Common myeloid progenitor, CD34-positive (primary cell): ENCODE measurements at regions not wholly inside any gene's neighbourhood (a gene's known extent, or its start where the extent isn't known, plus 50 kb on each side); places are given as distances from the start of the nearest gene placed in this dataset.
A peak's percentile ranks its signal among the peaks of the same experiment; 100 is the strongest.

ENCODE experiments used
- CTCF ChIA-PET: fragments of 350-600 bp; sonication (Branson Sonifier 250); formaldehyde crosslinking; loops from one replicate; lab custom pipeline; 2021; ENCODE audit warnings: antibody characterized with exemption; lab: Charles Lee
- POLR2A ChIA-PET: fragments of 350-600 bp; sonication (Branson Sonifier 250); formaldehyde crosslinking; loops from one replicate; lab custom pipeline; 2021; ENCODE audit warnings: antibody characterized with exemption; lab: Charles Lee
- DNase-seq, 3 donors: peaks; one replicate each; pipeline versions ENCODE4 v3.0.0 to v3.0.0-alpha.2; 2013
- H3K27ac ChIP-seq, 2 experiments: 1 replicate in 1 of 2; 2 replicates in 1 of 2; pipeline ENCODE4 v1.7.0; 2013; ENCODE audit warnings: inconsistent platforms in 2 of 2, low read length in 2 of 2, mild to moderate bottlenecking in 2 of 2, low read depth in 1 of 2, moderate library complexity in 1 of 2; ENCODE audit not compliant: severe bottlenecking in 2 of 2, insufficient read depth in 1 of 2, poor library complexity in 1 of 2
- H3K27me3 ChIP-seq, 5 experiments: replicated peaks in 2 of 5; 1 replicate in 3 of 5; 2 replicates in 2 of 5; pipeline versions ENCODE4 v1.6.1 to v1.7.0; 2013; ENCODE audit warnings: low read length in 4 of 5, mild to moderate bottlenecking in 2 of 5, moderate library complexity in 2 of 5, inconsistent platforms in 1 of 5; ENCODE audit not compliant: insufficient read depth in 5 of 5, control insufficient read depth in 4 of 5
- H3K36me3 ChIP-seq, 4 experiments: 1 replicate in 2 of 4; 2 replicates in 2 of 4; pipeline versions ENCODE4 v1.6.1 to v1.7.0; 2013; ENCODE audit warnings: low read length in 3 of 4, control low read depth in 1 of 4, mild to moderate bottlenecking in 1 of 4; ENCODE audit not compliant: control insufficient read depth in 4 of 4, insufficient read depth in 4 of 4
- H3K4me1 ChIP-seq, 4 experiments: 1 replicate in 3 of 4; 2 replicates in 1 of 4; pipeline versions ENCODE4 v1.6.1 to v1.7.1; 2013; ENCODE audit warnings: low read length in 3 of 4, mild to moderate bottlenecking in 3 of 4, control low read depth in 1 of 4, inconsistent platforms in 1 of 4, moderate library complexity in 1 of 4; ENCODE audit not compliant: control insufficient read depth in 4 of 4, insufficient read depth in 4 of 4; ENCODE audit errors: control extremely low read depth in 1 of 4
- H3K4me3 ChIP-seq, 7 experiments: 1 replicate in 4 of 7; 2 replicates in 3 of 7; pipeline versions ENCODE4 v1.5.1 to v1.7.0; 2013; ENCODE audit warnings: mild to moderate bottlenecking in 7 of 7, low read length in 6 of 7, moderate library complexity in 6 of 7, inconsistent platforms in 2 of 7, low read depth in 2 of 7, control low read depth in 1 of 7; ENCODE audit not compliant: insufficient read depth in 4 of 7, control insufficient read depth in 1 of 7; ENCODE audit errors: extremely low read depth in 1 of 7
- H3K9me3 ChIP-seq, 5 experiments: 1 replicate in 4 of 5; 2 replicates in 1 of 5; pipeline versions ENCODE4 v1.6.1 to v1.7.1; 2013; ENCODE audit warnings: low read length in 4 of 5, mild to moderate bottlenecking in 2 of 5, inconsistent platforms in 1 of 5, low read depth in 1 of 5, moderate library complexity in 1 of 5; ENCODE audit not compliant: control insufficient read depth in 4 of 5, insufficient read depth in 2 of 5; ENCODE audit errors: control extremely low read depth in 1 of 5
- WGBS: methylation state at CpG from one replicate; pipeline ENCODE4 v1.1.5; 2013; ENCODE audit not compliant: insufficient coverage; 5-methylcytosine and 5-hydroxymethylcytosine counted together

DNA sequence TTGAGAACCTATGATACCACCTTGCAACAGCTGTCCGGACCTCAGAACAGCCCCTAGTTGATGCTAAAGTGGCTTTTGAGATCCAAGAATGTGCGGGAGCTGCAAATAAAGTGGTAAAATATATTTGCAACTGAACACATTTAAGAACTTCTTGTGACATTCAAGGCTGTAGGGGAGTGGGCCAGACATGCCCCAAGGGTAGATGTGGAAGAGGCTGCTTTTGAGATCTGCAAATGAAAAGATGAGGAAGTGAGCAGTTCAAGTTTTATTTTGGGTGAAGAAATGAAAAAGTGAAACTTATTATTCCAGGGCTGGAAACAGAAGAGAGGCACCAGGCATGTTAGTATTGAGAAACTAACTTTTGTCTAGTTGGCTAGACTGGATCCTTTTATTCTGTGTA is 359.5 kb upstream of the PLXNA2 start:
- DNase-seq, result no peak
- ChIA-PET POLR2A (no interaction called here), CTCF (interaction anchor here (1.6 kb wide), 1 partner anchor 11 kb away, joined by 3 read pairs; no protein-coding TSS in a partner anchor)
- Histone ChIP-seq H3K27me3 (no peaks in the 10 kb centered on the region), H3K9me3 (no peaks in the 10 kb centered on the region), H3K27ac (no peak overlapping the region), H3K4me3 (no peak overlapping the region), H3K4me1 (no peaks in the 10 kb centered on the region), H3K36me3 (no peaks in the 10 kb centered on the region)
- WGBS, result 80% methylated on average over 1 of the region's 2 CpGs

DNA sequence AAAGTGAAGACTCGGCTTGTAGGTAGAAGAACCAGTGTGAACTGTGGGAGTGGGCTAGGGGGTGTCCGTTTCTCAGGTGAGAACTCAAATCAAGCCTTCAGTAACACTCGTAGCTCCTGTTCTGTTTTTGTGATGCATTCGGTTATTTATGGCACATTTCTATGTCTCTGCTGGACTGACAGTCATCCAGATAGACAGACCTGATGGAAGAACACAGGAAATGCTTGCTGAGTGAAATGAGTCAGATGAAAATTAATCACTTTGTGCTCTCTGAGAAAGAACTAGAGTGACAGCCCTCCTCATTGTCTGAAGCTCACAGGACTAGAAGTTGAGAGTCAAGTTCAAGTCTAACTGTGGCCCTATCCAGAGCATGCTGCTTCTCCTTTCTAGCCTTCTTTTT is 360.1 kb upstream of the PLXNA2 start:
- ChIA-PET CTCF (interaction anchor here (1.6 kb wide), 1 partner anchor 11 kb away, joined by 3 read pairs; no protein-coding TSS in a partner anchor), POLR2A (interaction anchor here (0.6 kb wide), 1 partner anchor 11 kb away, joined by 3 read pairs; no protein-coding TSS in a partner anchor)
- H3K36me3 ChIP-seq, result no peaks in the 10 kb centered on the region
- DNase-seq, result peak in 1 of 3 donors; percentile 10
- no peak overlapping the region for H3K4me3 ChIP-seq
- 100% methylated on average over 2 of the region's 4 CpGs for WGBS
- no peak overlapping the region for H3K27ac ChIP-seq
- H3K27me3 ChIP-seq, result no peaks in the 10 kb centered on the region
- H3K4me1 ChIP-seq, result no peaks in the 10 kb centered on the region
- no peaks in the 10 kb centered on the region for H3K9me3 ChIP-seq

DNA sequence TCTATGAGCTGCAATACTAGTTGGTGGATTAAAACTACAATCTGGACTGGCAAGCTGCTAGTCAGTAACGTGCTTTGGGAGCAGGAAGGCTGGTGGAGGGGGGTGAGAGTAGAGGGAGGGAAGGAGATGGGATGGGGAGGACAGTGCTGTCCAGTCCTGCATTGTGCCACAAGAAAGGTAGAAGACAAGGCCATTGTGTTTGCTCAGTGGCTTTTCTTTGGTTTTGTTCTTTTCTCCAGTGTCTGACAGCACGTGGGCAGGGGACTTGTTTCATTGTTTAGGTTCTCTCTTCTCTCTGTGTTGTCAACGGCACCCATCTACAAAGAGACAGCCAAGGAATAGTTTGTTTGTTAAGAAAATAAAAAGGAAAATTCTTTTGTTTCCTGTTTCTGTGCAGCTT is 362.8 kb upstream of the PLXNA2 start:
- Histone ChIP-seq H3K4me1 (no peaks in the 10 kb centered on the region), H3K27ac (no peak overlapping the region), H3K27me3 (no peaks in the 10 kb centered on the region), H3K9me3 (no peaks in the 10 kb centered on the region), H3K36me3 (no peaks in the 10 kb centered on the region), H3K4me3 (no peak overlapping the region)
- CTCF ChIA-PET, result no interaction called here
- DNase-seq, result no peak
- 100% methylated on average over 1 of the region's 3 CpGs for WGBS
- POLR2A ChIA-PET, result no interaction called here

DNA sequence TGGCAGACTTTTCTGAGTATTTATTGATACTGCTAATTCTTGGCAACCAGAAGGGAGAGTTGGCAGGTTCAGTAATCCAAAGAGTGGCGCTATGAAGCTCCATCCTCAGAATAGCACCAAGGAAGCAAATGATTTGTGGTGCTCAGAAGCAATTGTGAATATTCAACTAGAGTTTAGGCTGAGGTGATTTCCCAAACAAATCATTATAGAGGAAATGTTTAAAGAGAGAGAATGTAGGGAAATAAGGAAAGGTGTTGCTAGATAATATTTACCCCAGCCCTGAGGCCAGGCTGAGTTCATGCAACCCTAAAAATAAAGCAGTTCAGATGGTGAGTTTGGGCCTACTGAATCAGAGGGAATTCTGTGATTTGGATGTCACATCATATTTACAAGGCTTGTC is 363.4 kb upstream of the PLXNA2 start:
- WGBS, result no CpG with 5 or more reads among the region's 1 CpG
- CTCF ChIA-PET, result no interaction called here
- POLR2A ChIA-PET, result no interaction called here

DNA sequence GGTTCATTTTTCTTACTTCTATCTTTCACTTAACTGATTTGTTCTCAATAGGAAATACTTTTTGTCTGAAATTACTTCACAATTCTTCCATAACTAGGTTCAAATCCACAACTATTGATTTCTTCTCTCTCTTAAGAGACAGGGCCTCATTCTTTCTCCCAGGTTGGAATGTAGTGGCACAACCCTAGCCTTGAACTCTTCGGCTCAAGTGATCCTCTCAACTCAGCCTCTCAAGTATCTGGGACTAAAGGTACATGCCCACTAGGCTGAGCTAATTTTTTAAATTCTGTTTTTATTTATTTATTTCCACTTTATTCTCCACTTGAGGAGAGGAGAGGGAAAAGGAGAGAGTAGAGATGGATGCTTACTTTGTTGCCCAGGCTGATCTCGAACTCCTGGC is 370.4 kb upstream of the PLXNA2 start:
- WGBS, result 100% methylated on average over 1 of the region's 2 CpGs
- H3K36me3 ChIP-seq, result no peaks in the 10 kb centered on the region

More for the DNA sequence above, 363.4 kb upstream of the PLXNA2 start:
- Histone ChIP-seq H3K27ac (no peak overlapping the region), H3K4me3 (no peak overlapping the region), H3K4me1 (no peaks in the 10 kb centered on the region), H3K9me3 (no peaks in the 10 kb centered on the region), H3K27me3 (no peaks in the 10 kb centered on the region), H3K36me3 (no peaks in the 10 kb centered on the region)
- no peak for DNase-seq

DNA sequence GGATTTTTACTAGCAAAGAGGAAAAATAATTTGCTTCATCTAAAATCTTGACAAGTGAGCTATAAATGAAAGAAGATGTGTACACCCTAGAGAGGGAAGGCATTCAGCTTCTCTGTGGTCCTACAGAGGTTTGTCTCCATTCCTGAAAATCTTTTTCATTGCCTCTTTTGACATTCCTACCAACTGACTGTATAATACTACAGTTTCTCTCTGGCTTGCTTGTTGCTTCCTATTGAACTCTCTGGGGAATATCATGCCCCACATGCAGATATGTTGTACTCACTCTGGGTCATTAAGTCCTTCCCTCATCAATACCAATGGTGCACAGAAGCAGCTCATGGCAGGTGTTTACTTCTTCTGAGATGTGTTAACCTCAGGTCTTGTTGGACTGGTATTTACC is 371.2 kb upstream of the PLXNA2 start:
- CTCF ChIA-PET, result no interaction called here
- Histone ChIP-seq H3K4me1 (no peaks in the 10 kb centered on the region), H3K36me3 (no peaks in the 10 kb centered on the region), H3K27me3 (no peaks in the 10 kb centered on the region), H3K27ac (no peak overlapping the region), H3K9me3 (peaks cover 0 to 6% (median 0%) of the 10 kb centered on the region in 5 experiments), H3K4me3 (no peak overlapping the region)
- POLR2A ChIA-PET, result interaction anchor here (1.2 kb wide), 1 partner anchor 1660 kb away, joined by 3 read pairs; no protein-coding TSS in a partner anchor
- no peak for DNase-seq

More for the DNA sequence above, 370.4 kb upstream of the PLXNA2 start:
- Histone ChIP-seq H3K4me1 (no peaks in the 10 kb centered on the region), H3K4me3 (no peak overlapping the region), H3K27me3 (no peaks in the 10 kb centered on the region), H3K27ac (no peak overlapping the region), H3K9me3 (peaks cover 0 to 6% (median 0%) of the 10 kb centered on the region in 5 experiments)
- ChIA-PET POLR2A (no interaction called here), CTCF (no interaction called here)
- no peak for DNase-seq

DNA sequence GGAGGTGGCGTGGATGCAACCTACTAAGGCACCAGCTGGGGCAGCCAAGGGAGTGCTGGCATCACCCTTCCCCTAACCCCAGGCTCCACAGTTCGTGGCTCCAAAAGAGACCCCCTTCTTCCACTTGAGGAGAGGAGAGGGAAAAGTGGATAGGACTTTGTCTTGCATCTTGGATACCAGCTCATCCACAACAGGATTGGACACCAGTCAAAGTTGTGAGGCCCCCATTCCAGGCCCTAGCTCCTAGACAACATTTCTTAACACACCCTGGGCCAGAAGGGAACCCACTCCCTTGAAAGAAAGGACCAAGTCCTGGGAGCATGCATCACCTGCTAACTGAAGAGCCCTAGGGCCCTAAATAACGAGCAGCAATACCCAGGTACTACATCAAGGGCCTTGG is 372.6 kb upstream of the PLXNA2 start:
- H3K36me3 ChIP-seq, result no peaks in the 10 kb centered on the region
- 89% methylated on average over 3 of the region's 3 CpGs for WGBS
- H3K4me1 ChIP-seq, result no peaks in the 10 kb centered on the region
- H3K27ac ChIP-seq, result no peak overlapping the region
- no peak for DNase-seq
- CTCF ChIA-PET, result no interaction called here
- no peak overlapping the region for H3K4me3 ChIP-seq
- no peaks in the 10 kb centered on the region for H3K27me3 ChIP-seq
- POLR2A ChIA-PET, result no interaction called here
- H3K9me3 ChIP-seq, result peaks cover 0 to 12% (median 1%) of the 10 kb centered on the region in 5 experiments
